Adrenal gland (tissue), 9 donors: ENCODE measurements at regions not wholly inside any gene's neighbourhood (a gene's known extent, or its start where the extent isn't known, plus 50 kb on each side); places are given as distances from the start of the nearest gene placed in this dataset.
"Not testable (repeated sequence)": the region's sequence is repeated elsewhere in the genome, so short reads cannot be mapped to it uniquely, and the experiment has no call there.

Source experiments
- DNase-seq, 7 donors: peaks; one replicate each; pipeline ENCODE4 v3.0.0-alpha.2; 2019 to 2020
- H3K27ac ChIP-seq, 5 donors: fragments of 200-600 bp; sonication (generic) in 4 of 5; 1 replicate in 3 of 5; 2 replicates in 2 of 5; pipeline versions ENCODE4 v1.5.1 to v1.8.0; 2016 to 2020; ENCODE audit warnings: mild to moderate bottlenecking in 1 of 5
- H3K27me3 ChIP-seq: fragments of 200-600 bp; 2 replicates; pipeline ENCODE4 v1.8.0; 2021
- H3K36me3 ChIP-seq, 2 donors: fragments of 200-600 bp; replicated peaks in 1 of 2; 1 replicate in 1 of 2; 2 replicates in 1 of 2; pipeline versions ENCODE4 v1.5.1 to v1.8.0; 2018 to 2022
- H3K4me1 ChIP-seq, 2 donors: fragments of 200-600 bp; replicated peaks in 1 of 2; 1 replicate in 1 of 2; 2 replicates in 1 of 2; pipeline versions ENCODE4 v1.5.1 to v1.8.0; 2018 to 2021
- H3K4me3 ChIP-seq, 4 donors: fragments of 200-600 bp; sonication (generic) in 3 of 4; one replicate each; pipeline ENCODE4 v1.5.1; 2016 to 2018
- H3K9me3 ChIP-seq, 3 donors: fragments of 200-600 bp; sonication (generic) in 1 of 3; replicated peaks in 1 of 3; 1 replicate in 2 of 3; 2 replicates in 1 of 3; pipeline versions ENCODE4 v1.5.1 to v1.8.0; 2016 to 2021
- CTCF ChIP-seq, 6 experiments: fragments of 450-650 bp in 4 of 6; fragments of 200-600 bp in 2 of 6; sonication (generic) in 1 of 6; IDR thresholded peaks; 1 replicate in 5 of 6; 2 replicates in 1 of 6; pipeline versions ENCODE4 v1.5.1 to v1.8.0; 2016 to 2021; ENCODE audit warnings: antibody characterized with exemption in 6 of 6, mild to moderate bottlenecking in 2 of 6, moderate library complexity in 1 of 6
- POLR2A ChIP-seq, 2 donors: fragments of 450-650 bp; IDR thresholded peaks; one replicate each; pipeline ENCODE4 v1.6.1; 2017; ENCODE audit warnings: antibody characterized with exemption in 2 of 2, mild to moderate bottlenecking in 2 of 2, moderate library complexity in 1 of 2
- WGBS, 4 donors: extraction: QIAGEN DNeasy Blood & Tissue Kit in 2 of 4; methylation state at CpG; one replicate each; pipeline versions ENCODE4 v1.1.5 to v1.1.7; 2013 to 2017; 5-methylcytosine and 5-hydroxymethylcytosine counted together
- intact Hi-C, 2 donors: fragments of 100-400 bp; cut with DNase I; formaldehyde crosslinking; loops; one replicate each; pipeline versions ENCODE4 v1.14.1 to v1.15.0; 2022 to 2023
- donor health status: healthy with polysubstance abuse.
- donor health status: Bipolar disorder and iron deficiency.
- donor health status: DM: yes; HTN: yes; CAD: no.
- donor health status: DM: no; HTN: no; CAD: no.
- donor health status: DM: no; HTN: no; CAD: no.

- WGBS, 4 donors = 86 to 97% (median 94%) methylated on average over 4 of the region's 4 CpGs
- Histone ChIP-seq H3K36me3 (no peaks in the 10 kb centered on the region), H3K4me3 (no peak overlapping the region), H3K9me3 (no peaks in the 10 kb centered on the region), H3K27ac (no peak overlapping the region), H3K4me1 (no peaks in the 10 kb centered on the region), H3K27me3 (peaks cover 16% of the 10 kb centered on the region)
- intact Hi-C loops = no loop called here
- DNase-seq = no peak
- TF ChIP-seq CTCF (IDR thresholded peaks at IDR 0.05) (no peak), POLR2A (IDR thresholded peaks at IDR 0.05) (no peak)
These were observed 141.3 kb upstream of the MSX2 start for GRCh38 chr5:174583071-174583470.

- WGBS, 4 donors = 76 to 82% (median 80%) methylated on average over 2 of the region's 2 CpGs
- Histone ChIP-seq H3K4me3 (no peak overlapping the region), H3K36me3 (no peaks in the 10 kb centered on the region), H3K9me3 (no peaks in the 10 kb centered on the region), H3K27me3 (peaks cover 13% of the 10 kb centered on the region), H3K27ac (no peak overlapping the region), H3K4me1 (no peaks in the 10 kb centered on the region)
- no peak for DNase-seq
- TF ChIP-seq CTCF (IDR thresholded peaks at IDR 0.05) (no peak), POLR2A (IDR thresholded peaks at IDR 0.05) (no peak)
- intact Hi-C loops = no loop called here
These were observed 138.9 kb upstream of the MSX2 start for GRCh38 chr5:174585472-174585871.

GRCh38 chr5:174586163-174586562 lies 138.2 kb upstream of the MSX2 start:
- H3K9me3 ChIP-seq, DNase-seq: not testable (repeated sequence)
- 79 to 84% (median 80%) methylated on average over 4 of the region's 4 CpGs for WGBS, 4 donors

GRCh38 chr5:174589011-174589410 lies 135.4 kb upstream of the MSX2 start:
- TF ChIP-seq POLR2A (IDR thresholded peaks at IDR 0.05) (no peak), CTCF (IDR thresholded peaks at IDR 0.05) (no peak)
- Histone ChIP-seq H3K36me3 (no peaks in the 10 kb centered on the region), H3K27ac (no peak overlapping the region), H3K4me1 (no peaks in the 10 kb centered on the region), H3K27me3 (peaks cover 13% of the 10 kb centered on the region), H3K9me3 (no peaks in the 10 kb centered on the region), H3K4me3 (no peak overlapping the region)
- no peak for DNase-seq
- intact Hi-C loops = no loop called here
- 76 to 87% (median 86%) methylated on average over 5 to 7 of the region's 7 CpGs for WGBS, 4 donors

More at GRCh38 chr5:174586163-174586562, 138.2 kb upstream of the MSX2 start:
- H3K4me3 ChIP-seq, H3K36me3 ChIP-seq, H3K4me1 ChIP-seq, H3K27ac ChIP-seq, intact Hi-C loops: not testable (repeated sequence)
- peaks cover 13% of the 10 kb centered on the region for H3K27me3 ChIP-seq

- no peaks in the 10 kb centered on the region for H3K36me3 ChIP-seq
- no peak overlapping the region for H3K27ac ChIP-seq
- no peaks in the 10 kb centered on the region for H3K9me3 ChIP-seq
- WGBS, 4 donors = 55 to 61% (median 57%) methylated on average over 9 to 11 of the region's 11 CpGs
- intact Hi-C loops = no loop called here
- no peak overlapping the region for H3K4me3 ChIP-seq
- H3K4me1 ChIP-seq = no peaks in the 10 kb centered on the region
- no peak for TF ChIP-seq CTCF (IDR thresholded peaks at IDR 0.05)
- no peak for TF ChIP-seq POLR2A (IDR thresholded peaks at IDR 0.05)
- peaks cover 9% of the 10 kb centered on the region for H3K27me3 ChIP-seq
- DNase-seq = no peak
These were observed 134.8 kb upstream of the MSX2 start for GRCh38 chr5:174589599-174589998.
